GM12878 (cell line): ENCODE measurements at regions not wholly inside any gene's neighbourhood (a gene's known extent, or its start where the extent isn't known, plus 50 kb on each side); places are given as distances from the start of the nearest gene placed in this dataset.

Experiments
- ATAC-seq: fragments of 200-7000 bp; cut with Tn5 transposase; 3 replicates; pipeline ENCODE4 v1.9.1; 2020; ENCODE audit warnings: mild to moderate bottlenecking, moderate library complexity
- BruUV-seq: library from RNA; stranded (reverse); fragments of 400-500 nt; replicated peaks from 2 replicates; lab custom pipeline; 2021; lab: Mats Ljungman, UMichigan
- CTCF ChIA-PET: fragments of 300-600 bp; sonication (Branson Sonifier 250); formaldehyde crosslinking; extraction: SDS; loops from one replicate; lab custom pipeline; 2021; ENCODE audit warnings: inconsistent platforms; lab: Yijun Ruan, JAX
- POLR2A ChIA-PET: fragments of 350-600 bp; formaldehyde crosslinking; extraction: SDS; loops from one replicate; lab custom pipeline; 2021; ENCODE audit warnings: inconsistent platforms; lab: Charles Lee
- RAD21 ChIA-PET: fragments of 300-600 bp; sonication (Branson Sonifier 250); formaldehyde crosslinking; loops from one replicate; lab custom pipeline; 2023; ENCODE audit warnings: antibody characterized with exemption; ENCODE audit not compliant: unreplicated experiment; lab: Charles Lee
- SMC1A ChIA-PET: fragments of 300-600 bp; sonication (Branson Sonifier 250); formaldehyde crosslinking; loops from one replicate; lab custom pipeline; 2023; ENCODE audit not compliant: unreplicated experiment, uncharacterized antibody; lab: Charles Lee
- DNase-seq: peaks from one replicate; pipeline ENCODE4 v3.0.0-alpha.2; 2011; ENCODE audit warnings: low read depth, low spot score
- FAIRE-seq: peaks from 3 replicates; lab custom pipeline; 2011; peaks lifted over from hg19 to GRCh38; lab: Jason Lieb, UNC
- H2AFZ ChIP-seq: 2 replicates; pipeline ENCODE4 v1.6.0; 2011; ENCODE audit warnings: low read depth, low read length, control low read depth; ENCODE audit not compliant: control insufficient read depth
- H3K27ac ChIP-seq: 2 replicates; pipeline ENCODE4 v1.5.1; 2011; ENCODE audit warnings: control low read depth; ENCODE audit not compliant: control insufficient read depth, insufficient read depth
- H3K27me3 ChIP-seq, 2 experiments: replicated peaks in 1 of 2; 2 replicates each; pipeline versions ENCODE4 v1.6.0 to v1.6.1; 2011; ENCODE audit warnings: low read length in 1 of 2; ENCODE audit not compliant: control insufficient read depth in 2 of 2, insufficient read depth in 2 of 2
- H3K36me3 ChIP-seq, 2 experiments: 2 replicates each; pipeline ENCODE4 v1.5.1; 2011; ENCODE audit warnings: low read length in 1 of 2; ENCODE audit not compliant: control insufficient read depth in 2 of 2, insufficient read depth in 2 of 2
- H3K4me1 ChIP-seq: 2 replicates; pipeline ENCODE4 v1.6.1; 2011; ENCODE audit warnings: mild to moderate bottlenecking, low read length, moderate library complexity, mixed read lengths; ENCODE audit not compliant: control insufficient read depth, insufficient read depth
- H3K4me2 ChIP-seq: 2 replicates; pipeline ENCODE4 v1.6.0; 2011; ENCODE audit warnings: control low read depth; ENCODE audit not compliant: control insufficient read depth, insufficient read depth
- H3K4me3 ChIP-seq: fragments of 200-600 bp; sonication (generic); 2 replicates; pipeline ENCODE4 v1.5.1; 2016
- H3K79me2 ChIP-seq: 2 replicates; pipeline ENCODE4 v1.6.0; 2011; ENCODE audit warnings: low read length; ENCODE audit not compliant: control insufficient read depth, insufficient read depth
- H3K9ac ChIP-seq: 2 replicates; pipeline ENCODE4 v1.8.0; 2011; ENCODE audit warnings: low read length, control low read depth, mixed read lengths; ENCODE audit not compliant: control insufficient read depth, insufficient read depth
- H3K9me3 ChIP-seq: replicated peaks from 3 replicates; pipeline ENCODE4 v1.5.1; 2011; ENCODE audit warnings: mild to moderate bottlenecking, low read length; ENCODE audit not compliant: control insufficient read depth, insufficient read depth
- H4K20me1 ChIP-seq: 2 replicates; pipeline ENCODE4 v1.6.0; 2011; ENCODE audit not compliant: control insufficient read depth, insufficient read depth
- BMI1 ChIP-seq: fragments of 450-650 bp; IDR thresholded peaks from 2 replicates; pipeline ENCODE4 v1.6.1; 2016; ENCODE audit warnings: mild to moderate bottlenecking, moderate library complexity, borderline replicate concordance
- CHD2 ChIP-seq: IDR thresholded peaks from 2 replicates; pipeline ENCODE4 v1.6.1; 2011; ENCODE audit warnings: low read depth, low read length, improper control_type of control experiment, borderline replicate concordance
- CHD4 ChIP-seq: fragments of 200-600 bp; sonication (generic); IDR thresholded peaks from 2 replicates; pipeline ENCODE4 v1.6.1; 2016; ENCODE audit warnings: mild to moderate bottlenecking
- MTA2 ChIP-seq: fragments of 450-650 bp; IDR thresholded peaks from 2 replicates; pipeline ENCODE4 v1.6.1; 2016; ENCODE audit warnings: low read depth, mild to moderate bottlenecking, moderate library complexity
- POLR2AphosphoS5 ChIP-seq: IDR thresholded peaks from 2 replicates; pipeline ENCODE4 v1.6.1; 2011; ENCODE audit warnings: mild to moderate bottlenecking, low read length, inconsistent platforms
- RBBP5 ChIP-seq: fragments of 200-600 bp; sonication (generic); conservative IDR thresholded peaks from 2 replicates; pipeline ENCODE4 v1.6.1; 2016
- SKIL ChIP-seq: fragments of 450-650 bp; IDR thresholded peaks from 2 replicates; pipeline ENCODE4 v1.6.1; 2017; ENCODE audit warnings: mild to moderate bottlenecking, low read depth, inconsistent platforms; ENCODE audit not compliant: poor library complexity, severe bottlenecking
- SMARCA5 ChIP-seq: fragments of 450-650 bp; IDR thresholded peaks from 2 replicates; pipeline ENCODE4 v1.6.1; 2017; ENCODE audit warnings: mild to moderate bottlenecking
- SPI1 ChIP-seq: IDR thresholded peaks from 2 replicates; pipeline ENCODE4 v1.6.1; 2011; ENCODE audit warnings: low read depth, mild to moderate bottlenecking, low read length, moderate library complexity, borderline replicate concordance; ENCODE audit not compliant: insufficient read depth
- YY1 ChIP-seq: IDR thresholded peaks from 2 replicates; pipeline ENCODE4 v1.6.1; 2011; ENCODE audit warnings: low read depth, mild to moderate bottlenecking, low read length
- ZBED1 ChIP-seq: IDR thresholded peaks from 2 replicates; pipeline ENCODE4 v1.6.1; 2016; ENCODE audit warnings: borderline replicate concordance
- WGBS: methylation state at CpG from one replicate; pipeline ENCODE4 v1.1.6; 2016; ENCODE audit warnings: low lambda C conversion rate; ENCODE audit not compliant: insufficient replicate concordance, insufficient coverage; ENCODE audit errors: missing lambda C conversion rate; 5-methylcytosine and 5-hydroxymethylcytosine counted together
- in situ Hi-C: fragments of 300-500 bp; cut with MboI; formaldehyde crosslinking; loops from 9 replicates; pipeline ENCODE4 v1.14.3; 2018; ENCODE audit warnings: mixed read lengths
- intact Hi-C: fragments of 100-400 bp; cut with micrococcal nuclease; formaldehyde crosslinking; loops from one replicate; pipeline ENCODE4 v1.14.2; 2022; ENCODE audit not compliant: unreplicated experiment
- TF ChIP-seq, protein P1 (sequence below): IDR thresholded peaks from 2 replicates; pipeline ENCODE4 v1.6.1; 2011; ENCODE audit warnings: low read depth, low read length, improper control_type of control experiment, borderline replicate concordance

- ChIA-PET CTCF (no interaction called here), SMC1A (no interaction called here), POLR2A (no interaction called here), RAD21 (no interaction called here)
- Histone ChIP-seq H3K27me3 (no peaks in the 10 kb centered on the region), H3K4me1 (no peaks in the 10 kb centered on the region), H3K4me2 (no peak overlapping the region), H2AFZ (no peak overlapping the region), H3K9ac (no peak overlapping the region), H3K9me3 (no peaks in the 10 kb centered on the region), H4K20me1 (no peaks in the 10 kb centered on the region), H3K4me3 (no peak overlapping the region), H3K79me2 (no peaks in the 10 kb centered on the region), H3K36me3 (no peaks in the 10 kb centered on the region), H3K27ac (no peak overlapping the region)
- ATAC-seq (no peak), FAIRE-seq (no peak), DNase-seq (no peak)
- in situ Hi-C loops (no loop called here), intact Hi-C loops (no loop called here)
- TF ChIP-seq ZBED1 (no peak), SKIL (no peak), SMARCA5 (no peak), MTA2 (no peak), BMI1 (no peak), RBBP5 (no peak), CHD4 (no peak), YY1 (no peak), CHD2 (no peak), POLR2AphosphoS5 (no peak), SPI1 (no peak)
- TF ChIP-seq, protein P1, sequence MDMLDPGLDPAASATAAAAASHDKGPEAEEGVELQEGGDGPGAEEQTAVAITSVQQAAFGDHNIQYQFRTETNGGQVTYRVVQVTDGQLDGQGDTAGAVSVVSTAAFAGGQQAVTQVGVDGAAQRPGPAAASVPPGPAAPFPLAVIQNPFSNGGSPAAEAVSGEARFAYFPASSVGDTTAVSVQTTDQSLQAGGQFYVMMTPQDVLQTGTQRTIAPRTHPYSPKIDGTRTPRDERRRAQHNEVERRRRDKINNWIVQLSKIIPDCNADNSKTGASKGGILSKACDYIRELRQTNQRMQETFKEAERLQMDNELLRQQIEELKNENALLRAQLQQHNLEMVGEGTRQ: no peak
- BruUV-seq: no TSS peak
- 27% methylated on average over 17 of the region's 17 CpGs for WGBS
These were observed 446.3 kb downstream of the TCERG1L start for GRCh38 chr10:130864961-130865818.
